ENCODE measurements at regions not wholly inside any gene's neighbourhood (a gene's known extent, or its start where the extent isn't known, plus 50 kb on each side); places are given as distances from the start of the nearest gene placed in this dataset.

GRCh38 chr11:116466801-116467200 lies 306.0 kb downstream of the BUD13 start:
- TF ChIP-seq POLR2AphosphoS5 (IDR thresholded peaks at IDR 0.05) = no peak
- no peak for TF ChIP-seq CTCF (IDR thresholded peaks at IDR 0.05)

Data from prostate gland (tissue), 2 donors.